HCT116 (cell line): ENCODE measurements at regions not wholly inside any gene's neighbourhood (a gene's known extent, or its start where the extent isn't known, plus 50 kb on each side); places are given as distances from the start of the nearest gene placed in this dataset.

ENCODE experiments used
- POLR2A ChIP-seq: IDR thresholded peaks from 2 replicates; pipeline ENCODE4 v1.7.0; 2011; ENCODE audit warnings: borderline replicate concordance; ENCODE audit not compliant: insufficient read depth, insufficient read length; ENCODE audit errors: extremely low read depth
- RAD21 ChIP-seq: IDR thresholded peaks from 2 replicates; pipeline ENCODE4 v1.6.1; 2012; ENCODE audit warnings: low read depth, mild to moderate bottlenecking
- SIN3A ChIP-seq: IDR thresholded peaks from 2 replicates; pipeline ENCODE4 v1.6.1; 2012; ENCODE audit warnings: low read depth
- YY1 ChIP-seq: IDR thresholded peaks from 2 replicates; pipeline ENCODE4 v1.6.1; 2011; ENCODE audit warnings: low read length, low read depth, moderate library complexity, mild to moderate bottlenecking; ENCODE audit not compliant: insufficient replicate concordance; ENCODE audit errors: extremely low read depth
- TF ChIP-seq, protein P1 (sequence below), 3 experiments: fragments of 200-600 bp in 1 of 3; sonication (generic) in 1 of 3; IDR thresholded peaks in 2 of 3; conservative IDR thresholded peaks in 1 of 3; 2 replicates each; pipeline ENCODE4 v1.5.1; 2012 to 2017; ENCODE audit warnings: low read depth in 2 of 3, low read length in 2 of 3, antibody characterized with exemption in 1 of 3, borderline replicate concordance in 1 of 3, control low read depth in 1 of 3, mild to moderate bottlenecking in 1 of 3, mixed read lengths in 1 of 3, mixed run types in 1 of 3, moderate library complexity in 1 of 3; ENCODE audit not compliant: insufficient read depth in 1 of 3

DNA sequence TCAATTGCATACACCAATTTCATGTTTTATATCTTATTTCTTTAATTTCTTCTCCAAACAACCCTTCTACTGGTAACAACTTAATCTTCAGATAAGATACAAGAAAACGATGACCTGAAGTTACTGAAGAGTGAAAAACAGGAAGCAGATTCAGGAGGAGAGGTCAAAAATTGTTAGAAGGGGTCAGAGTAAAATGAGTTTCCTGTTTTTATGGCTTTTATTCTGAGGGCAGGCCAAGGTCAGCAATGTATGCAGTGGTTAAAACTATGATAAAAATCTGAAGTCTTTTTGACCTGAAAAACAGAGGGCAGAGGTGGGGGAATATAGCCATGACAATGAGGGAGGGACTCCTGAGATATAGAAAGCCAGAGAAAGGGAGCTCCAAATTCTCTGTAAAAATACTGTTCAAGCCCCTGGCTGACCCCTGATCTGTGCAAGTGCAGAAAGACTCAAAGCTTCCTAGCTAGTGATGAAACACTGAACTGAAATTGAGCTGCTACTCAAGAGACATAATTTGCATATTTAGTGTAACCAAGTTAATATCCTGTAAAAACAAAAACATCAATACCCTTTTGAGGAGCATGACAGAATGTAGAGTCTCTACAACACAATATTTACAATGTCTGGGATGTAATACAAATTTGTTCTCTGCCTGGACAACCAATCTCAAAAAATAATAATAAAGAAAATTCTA, 514.3 kb upstream of the SEL1L start:
- no peak for TF ChIP-seq POLR2A
- no peak for TF ChIP-seq YY1
- no peak for TF ChIP-seq SIN3A
- TF ChIP-seq, protein P1, sequence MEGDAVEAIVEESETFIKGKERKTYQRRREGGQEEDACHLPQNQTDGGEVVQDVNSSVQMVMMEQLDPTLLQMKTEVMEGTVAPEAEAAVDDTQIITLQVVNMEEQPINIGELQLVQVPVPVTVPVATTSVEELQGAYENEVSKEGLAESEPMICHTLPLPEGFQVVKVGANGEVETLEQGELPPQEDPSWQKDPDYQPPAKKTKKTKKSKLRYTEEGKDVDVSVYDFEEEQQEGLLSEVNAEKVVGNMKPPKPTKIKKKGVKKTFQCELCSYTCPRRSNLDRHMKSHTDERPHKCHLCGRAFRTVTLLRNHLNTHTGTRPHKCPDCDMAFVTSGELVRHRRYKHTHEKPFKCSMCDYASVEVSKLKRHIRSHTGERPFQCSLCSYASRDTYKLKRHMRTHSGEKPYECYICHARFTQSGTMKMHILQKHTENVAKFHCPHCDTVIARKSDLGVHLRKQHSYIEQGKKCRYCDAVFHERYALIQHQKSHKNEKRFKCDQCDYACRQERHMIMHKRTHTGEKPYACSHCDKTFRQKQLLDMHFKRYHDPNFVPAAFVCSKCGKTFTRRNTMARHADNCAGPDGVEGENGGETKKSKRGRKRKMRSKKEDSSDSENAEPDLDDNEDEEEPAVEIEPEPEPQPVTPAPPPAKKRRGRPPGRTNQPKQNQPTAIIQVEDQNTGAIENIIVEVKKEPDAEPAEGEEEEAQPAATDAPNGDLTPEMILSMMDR (IDR thresholded peaks at IDR 0.05 in 2 of 3, conservative IDR thresholded peaks at IDR 0.05 in 1 of 3; ENCODE audit: borderline replicate concordance in 1 of 3, insufficient read depth in 1 of 3, low read depth in 2 of 3, low read length in 2 of 3): no peak
- TF ChIP-seq RAD21: no peak
